NCI-H1417 (cell line): ENCODE measurements at regions not wholly inside any gene's neighbourhood (a gene's known extent, or its start where the extent isn't known, plus 50 kb on each side); places are given as distances from the start of the nearest gene placed in this dataset.

ENCODE experiments used
- DNase-seq, 3 experiments: peaks; one replicate each; lab custom pipeline; 2025; lab: John Stamatoyannopoulos, UW

DNA sequence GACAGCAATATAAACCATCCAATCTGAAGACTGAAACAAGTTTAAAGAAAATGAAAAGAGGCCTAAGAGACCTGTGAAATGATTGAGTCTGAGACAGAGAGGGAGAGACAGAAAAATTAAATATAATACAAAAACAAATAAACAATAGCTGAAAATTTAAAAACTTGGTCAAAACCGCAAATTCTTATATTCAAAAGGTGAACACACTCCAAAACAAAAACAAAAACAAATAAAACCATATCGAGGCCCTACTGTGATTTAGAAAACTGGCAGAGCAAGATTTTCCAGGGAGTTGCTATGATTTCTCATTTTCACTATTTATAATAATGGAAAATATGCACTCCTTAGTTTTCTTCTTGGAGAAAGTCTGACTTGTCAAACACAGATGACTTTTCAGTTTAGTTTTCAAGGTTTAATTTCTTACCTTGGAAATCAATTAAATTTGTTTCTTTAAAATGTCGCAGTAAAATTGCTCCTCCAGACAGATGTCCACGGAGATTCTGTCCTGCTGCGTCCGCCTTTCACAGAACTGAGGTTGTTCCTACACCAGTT lies 1420.3 kb downstream of the UQCRFS1 start:
- no peak for DNase-seq

DNA sequence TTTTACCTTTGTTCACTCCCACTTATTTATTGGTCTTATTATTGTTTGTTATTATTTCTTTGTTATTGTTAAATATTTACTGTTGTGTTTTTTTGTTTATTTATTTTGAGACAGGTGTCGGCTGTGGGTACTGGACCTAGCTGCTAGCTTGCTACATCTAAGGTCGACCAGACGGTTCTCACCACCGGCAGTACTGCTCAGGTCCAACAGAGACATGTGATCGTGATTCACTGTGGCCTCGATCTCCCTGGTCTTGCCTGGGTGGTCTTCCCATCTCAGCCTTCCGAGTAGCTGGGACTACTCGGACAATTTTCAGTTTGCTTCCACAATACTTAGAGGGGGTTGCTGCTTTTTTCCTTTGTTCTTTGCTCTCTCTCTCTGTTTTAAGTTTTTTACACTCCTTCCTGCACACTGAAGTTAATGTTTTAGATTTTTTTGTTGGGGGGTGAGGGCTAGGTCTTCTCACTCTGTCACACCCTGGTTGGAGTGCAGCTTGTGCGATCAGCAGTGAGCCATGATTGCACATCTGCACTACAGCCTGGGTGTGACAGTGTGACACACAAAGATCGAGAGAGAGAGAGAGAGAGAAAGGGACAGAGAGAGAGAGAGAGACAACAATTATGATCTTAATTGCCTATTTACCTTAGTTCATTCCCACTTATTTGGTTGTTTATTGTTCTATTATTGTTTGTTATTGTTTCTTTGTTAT lies 1432.4 kb downstream of the UQCRFS1 start:
- no peak for DNase-seq

DNA sequence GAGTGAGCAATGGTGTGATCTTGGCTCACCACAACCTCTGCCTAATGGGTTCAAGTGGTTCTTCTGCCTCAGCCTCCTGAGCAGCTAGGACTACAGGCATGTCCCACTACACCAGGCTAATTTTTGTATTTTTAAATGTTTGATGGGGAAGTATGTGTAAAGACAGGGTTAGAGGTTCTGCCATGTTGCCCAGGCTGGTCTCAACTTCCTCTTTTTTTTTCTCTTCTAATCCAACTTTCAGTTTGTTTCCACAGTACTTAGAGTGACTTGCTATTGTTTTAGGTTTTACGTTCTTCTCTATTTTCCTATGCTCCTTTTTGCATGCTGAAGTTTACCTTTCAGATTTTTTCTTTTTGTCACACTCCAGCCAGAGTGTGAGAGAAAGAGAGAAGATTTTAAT lies 1433.0 kb downstream of the UQCRFS1 start:
- DNase-seq: no peak

DNA sequence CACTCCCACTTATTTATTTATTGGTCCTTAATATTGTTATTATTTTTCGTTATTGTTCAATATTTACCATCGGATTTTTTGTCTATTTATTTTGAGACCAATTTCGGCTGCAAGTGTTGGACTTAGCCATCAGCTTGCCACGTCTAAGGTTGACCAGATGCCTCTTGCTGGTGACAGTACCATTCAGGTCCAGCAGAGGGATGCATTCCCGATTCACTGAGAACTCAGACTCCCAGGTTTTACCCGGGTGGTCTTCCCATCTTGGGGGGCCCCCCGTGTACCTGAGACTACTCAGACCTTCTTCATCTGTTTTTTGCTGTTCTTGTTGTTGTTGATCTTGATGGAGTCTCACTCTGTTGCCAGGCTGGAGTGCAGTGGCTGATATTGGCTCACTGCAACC lies 1435.2 kb downstream of the UQCRFS1 start:
- no peak for DNase-seq

DNA sequence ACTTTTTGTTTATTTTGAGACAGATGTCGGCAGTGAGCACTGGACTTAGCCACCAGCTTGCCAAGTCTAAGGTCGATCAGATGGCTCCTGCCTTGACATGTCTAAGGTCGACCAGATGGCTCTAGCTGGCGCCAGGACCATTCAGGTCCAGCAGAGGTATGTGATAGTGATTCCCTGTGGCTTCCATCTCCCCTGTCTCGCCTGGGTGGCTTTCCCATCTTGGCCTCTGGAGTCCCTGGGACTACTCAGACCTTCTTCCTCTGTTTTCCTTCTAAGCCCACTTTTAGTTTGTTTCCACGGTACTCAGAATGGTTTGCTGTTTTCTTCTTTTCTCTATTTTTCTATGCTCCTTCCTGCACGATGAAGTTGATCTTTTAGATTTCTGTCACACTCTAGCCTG lies 1435.7 kb downstream of the UQCRFS1 start:
- no peak for DNase-seq

DNA sequence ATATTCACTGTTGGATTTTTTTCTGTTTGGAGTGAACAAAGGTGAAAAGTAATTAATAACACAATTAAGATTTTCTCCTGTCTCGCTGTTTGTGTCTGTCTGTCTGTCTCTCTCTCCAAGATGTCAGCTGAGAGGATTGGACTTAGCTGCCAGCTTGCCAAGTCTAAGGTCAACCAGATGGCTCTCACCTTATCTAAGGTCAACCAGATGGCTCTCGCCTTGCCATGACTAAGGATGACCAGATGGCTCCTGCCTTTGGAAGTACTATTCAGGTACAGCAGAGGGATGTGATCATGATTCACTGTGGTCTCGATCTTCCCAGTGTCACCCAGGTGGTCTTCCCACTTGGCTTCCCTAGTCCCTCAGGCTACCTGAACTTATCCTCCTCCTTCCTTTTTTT lies 1436.4 kb downstream of the UQCRFS1 start:
- DNase-seq: no peak

DNA sequence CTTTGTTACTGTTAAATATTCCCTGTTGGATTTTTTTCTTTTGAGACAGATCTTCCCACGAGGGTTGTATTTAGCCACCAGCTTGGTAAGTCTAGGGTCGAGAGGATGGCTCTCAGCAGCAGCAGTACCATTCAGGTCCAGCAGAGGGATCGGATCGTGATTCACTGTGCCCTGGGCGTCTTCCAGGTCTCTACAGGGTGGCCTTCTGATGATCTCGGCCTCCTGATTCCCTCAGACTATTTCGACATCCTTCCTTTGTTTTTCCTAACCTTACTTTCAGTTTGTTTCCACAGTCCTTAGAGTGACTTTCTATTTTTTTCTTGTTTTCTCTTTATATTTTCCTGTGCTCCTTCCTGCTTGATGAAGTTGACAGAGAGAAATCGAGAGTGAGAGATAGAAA lies 1436.9 kb downstream of the UQCRFS1 start:
- peak in 1 of 3 experiments; percentile 2 for DNase-seq

DNA sequence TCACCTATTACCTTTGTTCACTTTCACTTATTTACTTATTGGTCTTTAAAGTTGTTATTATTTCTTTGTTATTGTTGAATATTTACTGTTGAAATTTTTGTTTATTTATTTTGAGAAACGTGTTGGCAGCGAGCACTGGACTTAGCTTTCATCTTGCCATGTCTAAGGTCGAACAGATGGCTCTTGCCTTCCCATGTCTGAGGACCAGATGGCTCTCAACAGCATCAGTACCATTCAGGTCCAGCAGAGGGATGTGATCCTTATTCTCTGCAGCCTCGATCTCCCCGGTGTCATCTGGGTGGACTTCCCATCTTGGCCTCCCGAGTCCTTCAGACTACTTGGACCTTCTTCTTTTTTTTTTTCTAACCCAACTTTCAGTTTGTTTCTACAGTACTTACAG lies 1437.6 kb downstream of the UQCRFS1 start:
- DNase-seq: no peak

DNA sequence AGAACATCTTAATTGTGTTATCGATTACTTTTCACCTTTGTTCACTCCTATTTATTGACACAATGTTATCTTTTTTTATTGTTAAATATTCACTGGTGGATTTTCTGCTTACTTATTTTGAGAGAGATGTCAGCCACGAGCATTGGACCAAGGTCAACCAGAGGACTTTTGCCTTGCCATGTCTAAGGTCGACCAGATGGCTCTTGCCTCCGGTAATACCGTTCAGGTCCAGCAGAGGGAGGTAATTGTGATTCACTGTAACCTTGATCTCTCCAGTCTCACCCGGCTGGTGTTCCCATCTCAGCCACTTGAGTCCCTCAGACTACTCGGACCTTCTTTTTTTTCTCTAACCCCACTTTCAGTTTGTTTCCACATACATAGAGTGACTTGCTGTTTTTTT lies 1438.1 kb downstream of the UQCRFS1 start:
- DNase-seq: no peak

DNA sequence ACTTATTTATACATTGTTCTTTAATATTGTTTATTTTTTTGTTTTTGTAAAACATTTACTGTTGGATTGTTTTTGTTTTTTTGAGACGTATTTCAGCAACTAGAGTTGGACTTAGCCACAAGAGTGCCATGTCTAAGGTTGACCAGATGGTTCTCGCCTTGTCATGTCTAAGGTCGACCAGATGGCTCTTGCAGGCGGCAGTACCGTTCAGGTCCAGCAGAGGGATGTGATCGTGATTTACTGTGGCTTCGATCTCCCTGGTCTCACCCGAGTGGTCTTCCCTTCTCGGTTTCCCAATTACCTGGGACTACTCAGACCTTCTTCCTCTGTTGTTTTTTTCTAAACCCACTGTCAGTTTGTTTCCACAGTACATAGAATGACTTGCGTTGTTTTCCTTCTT lies 1438.6 kb downstream of the UQCRFS1 start:
- DNase-seq: no peak

DNA sequence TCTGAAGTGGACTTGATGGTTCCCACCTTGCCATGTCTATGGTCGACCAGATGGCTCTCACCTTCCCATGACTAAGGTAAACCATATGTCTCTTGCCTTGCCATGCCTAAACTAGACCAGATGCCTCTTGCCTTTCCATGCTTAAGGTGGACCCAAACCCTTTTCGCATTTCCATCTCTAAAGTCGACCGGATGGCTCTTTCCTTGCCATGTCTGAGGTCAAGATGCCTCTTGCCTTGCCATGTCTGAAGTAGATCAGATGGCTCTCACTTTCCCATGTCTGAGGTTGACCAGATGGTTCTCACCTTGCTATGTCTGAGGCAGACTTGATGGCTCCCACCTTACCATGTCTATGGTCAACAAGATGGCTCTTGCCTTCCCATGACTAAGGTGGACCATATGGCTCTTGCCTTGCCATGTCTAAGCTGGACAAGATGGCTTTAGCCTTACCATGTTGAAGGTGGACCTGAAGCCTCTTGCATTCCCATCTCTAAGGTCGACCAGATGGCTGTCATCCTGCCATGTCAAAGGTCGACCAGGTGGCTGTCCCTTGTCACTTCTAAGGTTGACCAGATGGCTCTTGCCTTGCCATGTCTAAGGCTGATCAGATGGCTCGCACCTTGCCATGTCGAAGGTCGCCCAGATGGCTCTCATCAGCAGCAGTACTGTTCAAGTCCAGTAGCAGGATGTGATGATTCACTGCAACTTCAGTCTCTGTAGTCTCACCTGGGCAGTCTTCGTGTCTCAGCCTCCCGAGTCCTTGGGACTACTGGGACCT lies 1439.4 kb downstream of the UQCRFS1 start:
- DNase-seq: no peak

DNA sequence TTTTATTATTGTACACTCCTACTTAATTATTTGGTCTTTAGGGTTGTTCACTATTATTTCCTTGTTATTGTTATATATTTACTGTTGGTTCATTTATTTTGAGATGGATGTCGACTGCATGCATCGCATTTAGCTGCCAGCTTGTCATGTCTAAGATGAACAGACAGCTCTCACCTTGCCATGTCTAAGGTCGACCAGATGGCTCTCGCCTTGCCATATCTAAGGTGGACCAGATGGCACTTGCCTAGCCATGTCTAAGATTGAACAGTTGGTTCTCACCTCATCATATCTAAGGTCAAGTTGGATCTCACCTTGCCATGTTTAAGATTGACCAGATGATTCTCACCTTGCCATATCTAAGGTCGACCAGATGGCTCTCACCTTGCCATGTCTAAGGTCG lies 1440.9 kb downstream of the UQCRFS1 start:
- no peak for DNase-seq

DNA sequence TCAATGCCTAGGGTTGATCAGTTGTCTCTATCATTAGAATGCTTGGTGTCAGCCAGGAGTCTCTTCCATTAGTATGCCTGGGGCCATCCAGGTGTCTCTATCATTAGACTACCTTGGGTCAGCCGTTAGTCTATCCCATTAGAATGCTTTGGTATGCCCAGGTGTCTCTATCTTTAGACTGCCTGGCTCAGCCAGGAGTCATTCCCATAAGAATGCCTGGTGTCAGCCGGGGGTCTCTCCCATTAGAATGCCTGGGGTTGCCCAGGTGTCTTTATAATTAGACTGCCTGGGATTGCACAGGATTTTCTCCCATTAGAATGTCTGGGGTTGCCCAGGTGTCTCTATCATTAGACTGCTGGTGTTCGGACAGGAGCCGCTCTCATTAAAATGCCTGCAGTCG lies 1442.9 kb downstream of the UQCRFS1 start:
- no peak for DNase-seq

DNA sequence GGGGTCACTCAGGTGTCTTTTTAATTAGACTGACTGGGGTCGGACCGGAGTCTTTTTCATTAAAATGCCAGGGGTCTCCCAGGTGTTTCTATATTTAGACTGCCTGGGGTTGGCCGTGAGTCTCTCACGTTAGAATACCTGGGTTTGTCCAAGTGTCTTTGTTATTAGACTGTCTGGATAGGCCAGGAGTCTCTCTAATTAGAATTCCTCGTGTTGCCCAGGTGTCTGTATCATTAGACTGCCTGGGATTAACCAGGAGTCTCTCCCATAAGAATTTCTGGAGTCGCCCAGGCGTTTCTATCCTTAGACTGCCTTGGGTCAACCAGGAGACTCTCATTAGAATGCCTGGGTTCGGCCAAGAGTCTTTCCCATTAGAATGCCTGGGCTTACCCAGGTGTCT lies 1445.7 kb downstream of the UQCRFS1 start:
- no peak for DNase-seq

DNA sequence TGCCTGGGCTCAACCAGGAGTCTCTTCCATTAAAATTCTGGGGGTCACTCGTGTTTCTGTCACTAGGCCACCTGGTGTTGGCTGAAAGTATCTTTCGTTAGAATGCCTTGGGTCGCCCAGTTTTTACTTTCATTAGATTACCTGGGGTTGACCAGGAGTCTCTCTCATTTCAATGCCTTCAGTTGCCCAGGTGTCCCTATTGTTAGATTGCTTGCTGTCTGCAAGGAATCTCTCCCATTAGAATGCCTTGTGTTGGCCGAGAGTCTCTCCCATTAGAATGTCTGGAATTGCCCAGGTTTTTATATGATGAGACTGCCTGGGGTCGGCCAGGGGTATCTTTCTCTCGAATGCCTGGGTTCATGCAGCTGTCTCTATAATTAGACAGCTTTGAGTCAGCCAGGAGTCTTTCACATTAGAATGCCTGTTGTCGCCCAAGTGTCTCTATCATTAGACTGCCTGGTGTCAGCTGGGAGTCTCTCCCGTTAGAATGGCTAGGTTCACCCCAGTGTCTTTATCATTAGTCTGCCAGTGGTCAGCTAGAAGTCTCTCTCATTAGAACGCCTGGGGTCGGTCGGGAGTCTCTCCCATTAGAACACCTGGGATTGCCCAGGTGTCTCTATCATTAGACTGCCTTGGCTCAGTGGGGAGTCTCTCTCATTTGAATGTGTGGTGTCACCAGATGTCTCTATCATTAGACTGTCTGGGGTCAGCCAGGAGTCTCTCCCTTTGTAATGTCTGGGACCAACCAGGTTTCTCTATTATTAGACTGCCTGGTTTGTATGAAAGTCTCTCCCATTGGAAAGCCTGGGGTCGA lies 1446.8 kb downstream of the UQCRFS1 start:
- DNase-seq: no peak

DNA sequence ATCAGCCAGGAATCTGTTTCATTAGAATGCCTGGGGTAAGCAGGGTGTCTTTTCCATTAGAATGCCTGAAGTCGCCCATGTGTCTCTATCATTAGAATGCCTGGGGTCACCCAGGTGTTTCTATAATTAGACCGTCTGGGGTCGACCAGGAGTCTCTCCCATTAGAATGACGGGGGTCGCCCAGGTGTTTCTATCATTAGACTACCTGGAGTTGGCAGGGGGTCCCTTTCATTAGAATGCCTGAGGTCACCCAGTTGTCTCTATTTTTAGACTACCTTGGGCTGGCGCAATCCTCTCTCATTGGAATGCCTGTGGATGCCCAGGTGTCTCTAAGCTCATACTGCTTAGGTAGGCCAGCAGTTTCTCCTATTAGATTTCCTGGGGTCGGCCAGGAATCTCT lies 1447.6 kb downstream of the UQCRFS1 start:
- no peak for DNase-seq

DNA sequence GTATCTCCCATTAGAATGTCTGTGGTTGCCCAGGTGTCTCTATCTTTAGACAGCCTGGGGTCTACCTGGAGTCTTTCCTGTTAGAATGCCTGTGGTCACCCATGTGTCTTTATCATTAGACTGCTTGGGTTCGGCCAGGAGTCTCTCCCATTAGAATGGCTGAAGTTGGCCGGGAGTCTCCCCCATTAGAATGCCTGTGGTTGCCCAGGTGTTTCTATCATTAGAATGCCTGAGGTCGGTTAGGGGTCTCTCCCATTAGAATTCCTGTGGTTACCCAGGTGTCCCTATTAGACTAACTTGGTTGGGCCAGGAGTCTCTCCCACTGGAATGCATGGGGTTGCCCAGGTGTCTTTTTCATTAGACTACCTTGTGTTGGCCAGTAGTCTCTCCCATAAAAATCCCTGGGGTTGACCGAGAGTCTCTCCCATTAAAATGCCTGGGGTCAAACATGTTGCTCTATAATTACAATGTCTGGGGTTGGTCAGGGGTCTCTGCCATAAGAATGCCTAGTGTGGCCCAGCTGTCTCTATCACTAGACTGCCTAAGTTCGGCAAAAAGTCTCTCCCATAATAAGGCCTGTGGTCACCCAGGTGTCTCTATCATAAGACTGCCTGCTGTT lies 1448.7 kb downstream of the UQCRFS1 start:
- no peak for DNase-seq

DNA sequence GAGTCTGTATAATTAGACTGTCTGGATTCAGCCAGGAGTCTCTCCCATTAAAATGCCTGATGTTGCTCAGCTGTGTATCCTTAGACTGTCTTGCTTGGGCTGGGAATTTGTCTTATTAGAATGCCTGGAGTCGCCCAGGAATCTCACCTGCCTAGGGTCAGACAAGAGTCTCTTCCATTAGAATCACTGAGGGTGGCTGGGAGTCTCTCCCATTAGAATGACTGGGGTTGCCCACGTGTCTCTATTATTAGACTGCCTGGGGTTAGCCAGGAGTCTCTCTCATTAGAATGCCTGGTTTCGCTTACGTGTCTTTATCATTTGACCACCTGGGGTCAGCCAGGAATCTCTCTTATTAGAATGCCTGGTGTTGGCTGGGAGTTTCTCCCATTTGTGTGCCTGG lies 1450.0 kb downstream of the UQCRFS1 start:
- DNase-seq: no peak

DNA sequence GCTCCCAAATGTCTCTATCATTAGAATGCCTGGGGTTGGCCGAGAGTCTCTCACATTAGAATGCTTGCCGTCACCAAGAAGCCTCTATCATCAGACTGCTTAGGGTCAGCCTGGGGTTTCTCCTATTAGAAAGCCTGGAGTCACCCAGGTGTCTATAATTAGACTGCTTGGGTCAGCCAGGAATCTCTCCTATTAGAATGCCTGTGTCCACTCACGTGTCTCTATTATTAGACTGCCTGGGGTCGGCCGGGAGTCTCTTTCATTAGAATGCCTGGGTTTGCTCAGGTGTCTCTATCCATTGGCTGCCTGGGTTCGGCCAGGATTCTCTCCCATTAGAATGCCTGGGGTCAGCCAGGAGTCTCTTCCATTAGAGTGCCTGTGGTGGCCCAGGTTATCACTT lies 1453.1 kb downstream of the UQCRFS1 start:
- DNase-seq: no peak

DNA sequence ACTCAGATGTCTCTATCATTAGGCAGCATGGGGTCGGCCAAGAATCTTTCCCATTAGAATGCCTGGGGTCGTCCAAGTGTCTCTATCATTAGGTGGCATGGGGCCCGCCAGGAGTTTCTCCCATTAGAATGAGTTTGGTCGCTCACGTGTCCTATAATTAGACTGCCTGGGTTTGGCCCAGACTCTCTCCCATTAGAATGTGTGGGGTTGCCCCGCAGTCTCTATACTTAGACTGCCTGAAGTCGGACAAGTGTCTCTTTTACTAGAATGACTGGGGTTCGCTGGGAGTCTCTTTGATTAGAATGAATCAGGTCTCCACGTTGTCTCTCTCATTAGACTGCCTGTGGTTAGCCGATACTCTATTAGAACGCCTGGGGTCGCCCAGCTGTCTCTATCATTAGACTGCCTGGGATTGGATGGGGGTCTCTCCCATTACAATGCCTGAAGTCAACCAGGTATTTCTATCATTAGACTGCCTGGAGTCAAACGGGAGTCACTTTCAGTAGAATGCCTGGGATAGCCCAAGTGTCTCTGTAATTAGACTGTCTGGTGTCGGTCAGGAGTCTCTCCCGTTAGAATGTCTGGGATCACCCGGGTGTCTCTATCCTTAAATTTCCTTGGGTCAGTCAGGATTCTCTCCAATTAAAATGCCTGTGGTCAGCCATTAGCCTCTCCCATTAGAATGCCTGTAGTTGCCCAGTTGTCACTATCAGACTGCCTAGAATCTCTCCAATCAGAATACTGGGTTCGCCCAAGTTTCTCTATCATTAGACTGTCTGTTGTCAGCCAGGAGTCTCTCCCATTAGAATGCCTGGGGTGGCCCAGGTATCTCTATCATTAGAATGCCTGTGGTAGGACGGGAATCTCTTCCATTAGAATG lies 1454.1 kb downstream of the UQCRFS1 start:
- no peak for DNase-seq

DNA sequence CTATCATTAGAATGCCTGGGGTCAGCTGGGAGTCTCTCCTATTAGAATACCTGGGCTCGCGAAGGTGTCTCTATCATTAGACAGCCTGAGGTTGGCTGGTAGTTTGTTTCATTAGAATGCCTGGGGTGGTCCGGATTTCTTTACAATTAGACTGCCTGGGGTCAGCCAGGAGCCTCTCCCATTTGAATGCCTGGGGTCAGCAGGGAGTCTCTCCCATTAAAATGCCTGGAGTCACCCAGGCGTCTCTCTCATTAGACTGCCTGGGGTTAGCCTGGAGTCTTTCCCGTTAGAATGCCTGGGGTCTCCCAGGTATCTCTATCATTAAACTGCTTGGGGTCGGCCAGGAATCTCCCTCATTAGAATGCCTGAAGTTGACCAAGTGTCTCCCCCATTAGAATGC lies 1458.3 kb downstream of the UQCRFS1 start:
- no peak for DNase-seq
